Gastrocnemius medialis (tissue), 4 donors: ENCODE measurements at regions not wholly inside any gene's neighbourhood (a gene's known extent, or its start where the extent isn't known, plus 50 kb on each side); places are given as distances from the start of the nearest gene placed in this dataset.

Experiments used
- POLR2A ChIP-seq, 2 donors: fragments of 450-650 bp; IDR thresholded peaks; one replicate each; pipeline ENCODE4 v1.6.1; 2017; ENCODE audit warnings: antibody characterized with exemption in 2 of 2, mild to moderate bottlenecking in 2 of 2, moderate library complexity in 2 of 2
- TF ChIP-seq, protein P1 (sequence below), 5 experiments: fragments of 450-650 bp in 3 of 5; fragments of 200-600 bp in 2 of 5; sonication (generic) in 2 of 5; IDR thresholded peaks in 4 of 5; conservative IDR thresholded peaks in 1 of 5; 1 replicate in 4 of 5; 2 replicates in 1 of 5; pipeline ENCODE4 v1.5.1; 2016 to 2019; ENCODE audit warnings: antibody characterized with exemption in 5 of 5, mild to moderate bottlenecking in 3 of 5, moderate library complexity in 3 of 5

DNA sequence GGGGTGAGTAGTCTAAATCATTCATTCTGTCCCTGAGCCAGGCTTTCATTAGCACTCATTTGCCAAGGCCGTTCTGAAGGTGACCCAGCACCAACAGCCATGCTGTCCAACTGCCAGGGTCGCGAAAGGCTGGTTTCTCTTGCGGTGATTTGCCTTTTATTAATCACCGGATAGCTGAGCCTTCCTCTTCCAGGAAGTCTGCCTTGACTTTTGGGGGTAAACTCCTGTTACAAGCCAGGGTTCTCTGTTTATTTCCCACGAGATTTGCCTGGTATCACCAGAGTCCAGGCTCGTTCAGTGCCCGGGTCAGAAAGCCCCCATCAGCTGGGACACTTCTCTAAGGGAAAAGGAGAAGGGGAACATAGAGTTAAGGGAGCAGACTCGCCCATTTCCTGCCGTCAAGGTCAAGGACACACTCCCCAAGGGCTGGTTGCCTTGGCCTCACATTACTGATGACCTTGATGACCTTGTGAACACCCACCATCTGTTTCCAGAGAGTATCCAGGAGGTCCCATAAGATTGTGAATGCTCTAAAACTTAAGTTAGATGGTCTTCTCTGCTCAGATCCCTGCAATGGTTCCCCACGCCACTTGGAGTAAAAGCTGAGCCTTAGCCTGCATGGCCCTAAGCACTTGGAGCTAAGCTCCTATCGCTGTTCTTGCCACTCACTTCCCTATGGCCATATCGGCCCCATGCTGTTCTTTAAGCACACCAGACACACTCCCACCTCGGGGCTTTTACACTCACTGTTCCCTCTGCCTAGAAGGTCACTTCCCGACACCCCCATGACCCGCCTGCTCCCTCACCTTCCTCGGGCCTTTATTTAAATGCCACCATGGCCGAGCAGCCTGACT lies 96.0 kb upstream of the EPCAM start:
- TF ChIP-seq POLR2A (IDR thresholded peaks at IDR 0.05) = no peak
- TF ChIP-seq, protein P1, sequence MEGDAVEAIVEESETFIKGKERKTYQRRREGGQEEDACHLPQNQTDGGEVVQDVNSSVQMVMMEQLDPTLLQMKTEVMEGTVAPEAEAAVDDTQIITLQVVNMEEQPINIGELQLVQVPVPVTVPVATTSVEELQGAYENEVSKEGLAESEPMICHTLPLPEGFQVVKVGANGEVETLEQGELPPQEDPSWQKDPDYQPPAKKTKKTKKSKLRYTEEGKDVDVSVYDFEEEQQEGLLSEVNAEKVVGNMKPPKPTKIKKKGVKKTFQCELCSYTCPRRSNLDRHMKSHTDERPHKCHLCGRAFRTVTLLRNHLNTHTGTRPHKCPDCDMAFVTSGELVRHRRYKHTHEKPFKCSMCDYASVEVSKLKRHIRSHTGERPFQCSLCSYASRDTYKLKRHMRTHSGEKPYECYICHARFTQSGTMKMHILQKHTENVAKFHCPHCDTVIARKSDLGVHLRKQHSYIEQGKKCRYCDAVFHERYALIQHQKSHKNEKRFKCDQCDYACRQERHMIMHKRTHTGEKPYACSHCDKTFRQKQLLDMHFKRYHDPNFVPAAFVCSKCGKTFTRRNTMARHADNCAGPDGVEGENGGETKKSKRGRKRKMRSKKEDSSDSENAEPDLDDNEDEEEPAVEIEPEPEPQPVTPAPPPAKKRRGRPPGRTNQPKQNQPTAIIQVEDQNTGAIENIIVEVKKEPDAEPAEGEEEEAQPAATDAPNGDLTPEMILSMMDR (IDR thresholded peaks at IDR 0.05 in 4 of 5, conservative IDR thresholded peaks at IDR 0.05 in 1 of 5) = no peak
